PC-3 (cell line): ENCODE measurements at regions not wholly inside any gene's neighbourhood (a gene's known extent, or its start where the extent isn't known, plus 50 kb on each side); places are given as distances from the start of the nearest gene placed in this dataset.

Source experiments
- EZH2 ChIP-seq: fragments of 300-600 bp; sonication (generic); IDR thresholded peaks from one replicate; pipeline ENCODE4 v1.6.1; 2017; ENCODE audit warnings: antibody characterized with exemption, mild to moderate bottlenecking, low read length; ENCODE audit not compliant: unreplicated experiment
- EZH2phosphoT487 ChIP-seq: fragments of 300-600 bp; sonication (generic); IDR thresholded peaks from 2 replicates; pipeline ENCODE4 v1.6.1; 2018; ENCODE audit warnings: mild to moderate bottlenecking, antibody characterized with exemption, low read length, borderline replicate concordance
- TF ChIP-seq, protein P1 (sequence below): fragments of 300-600 bp; sonication (generic); conservative IDR thresholded peaks from 2 replicates; pipeline ENCODE4 v1.5.1; 2017; ENCODE audit warnings: antibody characterized with exemption, low read depth, mild to moderate bottlenecking, low read length

DNA sequence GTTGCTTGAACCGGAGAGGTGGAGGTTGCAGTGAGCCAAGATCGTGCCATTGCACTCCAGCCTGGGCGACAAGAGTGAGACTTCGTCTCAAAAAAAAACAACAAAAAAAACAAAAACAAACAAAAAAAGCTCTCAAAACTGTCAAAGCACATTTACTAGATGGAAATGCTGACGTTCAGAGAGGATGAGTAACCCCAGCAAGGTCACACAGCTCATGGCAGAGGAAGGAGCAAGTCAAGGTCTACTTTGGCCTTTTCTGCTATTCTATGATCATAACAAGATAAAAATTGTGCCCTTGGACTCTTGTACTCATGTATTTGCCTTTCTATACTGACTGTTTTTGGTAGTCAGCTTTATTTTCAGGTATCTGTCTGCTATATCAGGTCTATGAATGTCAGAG is 109.5 kb downstream of the ARL6IP6 start:
- TF ChIP-seq EZH2 (no peak), EZH2phosphoT487 (no peak)
- TF ChIP-seq, protein P1, sequence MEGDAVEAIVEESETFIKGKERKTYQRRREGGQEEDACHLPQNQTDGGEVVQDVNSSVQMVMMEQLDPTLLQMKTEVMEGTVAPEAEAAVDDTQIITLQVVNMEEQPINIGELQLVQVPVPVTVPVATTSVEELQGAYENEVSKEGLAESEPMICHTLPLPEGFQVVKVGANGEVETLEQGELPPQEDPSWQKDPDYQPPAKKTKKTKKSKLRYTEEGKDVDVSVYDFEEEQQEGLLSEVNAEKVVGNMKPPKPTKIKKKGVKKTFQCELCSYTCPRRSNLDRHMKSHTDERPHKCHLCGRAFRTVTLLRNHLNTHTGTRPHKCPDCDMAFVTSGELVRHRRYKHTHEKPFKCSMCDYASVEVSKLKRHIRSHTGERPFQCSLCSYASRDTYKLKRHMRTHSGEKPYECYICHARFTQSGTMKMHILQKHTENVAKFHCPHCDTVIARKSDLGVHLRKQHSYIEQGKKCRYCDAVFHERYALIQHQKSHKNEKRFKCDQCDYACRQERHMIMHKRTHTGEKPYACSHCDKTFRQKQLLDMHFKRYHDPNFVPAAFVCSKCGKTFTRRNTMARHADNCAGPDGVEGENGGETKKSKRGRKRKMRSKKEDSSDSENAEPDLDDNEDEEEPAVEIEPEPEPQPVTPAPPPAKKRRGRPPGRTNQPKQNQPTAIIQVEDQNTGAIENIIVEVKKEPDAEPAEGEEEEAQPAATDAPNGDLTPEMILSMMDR, result no peak
